ENCODE measurements at regions not wholly inside any gene's neighbourhood (a gene's known extent, or its start where the extent isn't known, plus 50 kb on each side); places are given as distances from the start of the nearest gene placed in this dataset.
"Not testable (repeated sequence)": the region's sequence is repeated elsewhere in the genome, so short reads cannot be mapped to it uniquely, and the experiment has no call there.

DNA sequence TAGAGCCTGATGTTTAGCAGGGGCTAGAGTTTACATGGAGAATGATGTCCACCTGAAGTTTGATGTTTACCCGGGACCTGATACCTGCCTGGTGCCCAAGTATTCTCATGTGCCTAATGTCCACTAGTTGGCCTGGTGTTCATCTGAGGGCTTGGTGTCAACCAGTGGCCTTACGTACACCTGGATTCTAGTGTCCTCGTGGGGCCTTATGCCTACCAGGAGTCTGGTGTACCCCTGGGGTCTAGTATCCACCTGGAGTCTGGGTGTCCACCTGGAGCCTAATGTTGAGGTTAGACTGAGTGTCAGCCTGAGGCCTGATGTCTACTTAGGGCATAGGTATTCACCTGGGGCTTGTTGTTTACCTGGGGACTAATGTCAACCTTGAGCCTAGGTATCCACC lies 195.7 kb downstream of the POTEM start:
- POLR2A ChIA-PET; intact Hi-C loops (cut with DNase I, micrococcal nuclease); DNase-seq; H3K27ac Mint-ChIP-seq; H3K27me3 Mint-ChIP-seq; ATAC-seq; H3K36me3 Mint-ChIP-seq (ENCODE audit: low read depth); CTCF ChIA-PET; H3K4me1 Mint-ChIP-seq; H3K9me3 Mint-ChIP-seq (ENCODE audit: low read depth); H3K4me3 Mint-ChIP-seq: not testable (repeated sequence)

DNA sequence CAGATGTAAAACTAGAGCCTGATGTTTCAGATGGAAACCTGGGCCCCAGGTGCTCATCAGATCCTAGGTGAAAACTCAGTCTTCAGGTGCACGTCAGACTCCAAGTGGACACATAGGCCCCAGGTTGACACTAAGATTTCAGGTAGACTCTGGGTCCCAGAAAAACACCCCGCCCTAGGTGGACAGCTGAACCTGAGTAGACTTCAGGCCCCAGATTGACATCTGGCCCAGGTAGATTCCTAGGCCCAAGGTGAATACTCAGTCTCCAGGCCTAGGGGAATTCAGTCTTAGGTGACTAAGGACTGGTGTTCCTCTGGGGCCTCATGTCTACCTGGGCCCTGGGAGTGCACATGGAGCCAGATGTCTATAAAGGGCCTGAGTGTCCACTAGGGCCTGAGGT lies 196.7 kb downstream of the POTEM start:
- POLR2A ChIA-PET; H3K27me3 Mint-ChIP-seq; H3K4me1 Mint-ChIP-seq; CTCF ChIA-PET; H3K4me3 Mint-ChIP-seq; intact Hi-C loops (cut with DNase I, micrococcal nuclease); H3K36me3 Mint-ChIP-seq (ENCODE audit: low read depth); H3K9me3 Mint-ChIP-seq (ENCODE audit: low read depth); H3K27ac Mint-ChIP-seq; ATAC-seq; DNase-seq: not testable (repeated sequence)

DNA sequence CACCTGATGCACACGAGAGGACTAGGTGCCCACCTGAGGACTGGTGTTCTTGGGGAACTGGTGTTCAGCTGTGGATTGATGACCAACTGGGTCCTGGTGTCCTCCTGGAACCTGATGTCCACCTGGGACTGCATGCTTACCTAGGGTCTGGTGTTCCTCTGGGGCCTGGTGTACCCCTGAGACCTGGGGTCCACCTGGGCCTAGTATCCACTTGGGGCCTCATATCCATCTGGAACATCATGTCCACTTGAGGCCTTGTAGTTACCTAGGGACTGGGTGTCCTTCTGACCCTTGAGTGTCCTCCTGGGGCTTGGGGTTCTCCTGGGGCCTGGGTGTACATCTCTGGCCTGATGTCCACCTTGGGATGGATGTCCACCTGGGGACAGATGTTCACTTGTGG lies 197.2 kb downstream of the POTEM start:
- H3K4me3 Mint-ChIP-seq; DNase-seq; intact Hi-C loops (cut with DNase I, micrococcal nuclease); CTCF ChIA-PET; H3K27me3 Mint-ChIP-seq; H3K4me1 Mint-ChIP-seq; POLR2A ChIA-PET; H3K36me3 Mint-ChIP-seq (ENCODE audit: low read depth); H3K27ac Mint-ChIP-seq; ATAC-seq; H3K9me3 Mint-ChIP-seq (ENCODE audit: low read depth): not testable (repeated sequence)

DNA sequence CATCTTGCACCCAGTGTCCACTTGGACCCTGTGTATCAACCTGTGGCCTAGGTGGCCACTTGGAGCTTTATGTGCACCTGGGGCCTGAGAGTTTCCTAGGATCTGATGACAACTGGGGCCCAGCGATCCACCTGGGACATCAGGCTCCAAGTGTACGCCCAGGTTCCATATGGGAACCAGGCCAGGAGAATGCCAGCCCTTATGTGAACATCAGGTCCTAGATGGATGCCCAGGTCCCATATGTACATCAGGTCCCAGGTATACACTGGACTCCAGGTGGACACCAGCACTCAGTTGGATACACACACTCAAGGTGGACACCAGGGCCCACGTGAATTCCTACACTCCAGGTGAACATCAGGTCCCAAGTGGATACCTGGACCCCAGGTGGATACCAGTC lies 198.8 kb downstream of the POTEM start:
- H3K4me3 Mint-ChIP-seq; DNase-seq; H3K27me3 Mint-ChIP-seq; H3K9me3 Mint-ChIP-seq (ENCODE audit: low read depth); intact Hi-C loops (cut with DNase I, micrococcal nuclease); CTCF ChIA-PET; POLR2A ChIA-PET; H3K4me1 Mint-ChIP-seq; ATAC-seq; H3K27ac Mint-ChIP-seq; H3K36me3 Mint-ChIP-seq (ENCODE audit: low read depth): not testable (repeated sequence)

DNA sequence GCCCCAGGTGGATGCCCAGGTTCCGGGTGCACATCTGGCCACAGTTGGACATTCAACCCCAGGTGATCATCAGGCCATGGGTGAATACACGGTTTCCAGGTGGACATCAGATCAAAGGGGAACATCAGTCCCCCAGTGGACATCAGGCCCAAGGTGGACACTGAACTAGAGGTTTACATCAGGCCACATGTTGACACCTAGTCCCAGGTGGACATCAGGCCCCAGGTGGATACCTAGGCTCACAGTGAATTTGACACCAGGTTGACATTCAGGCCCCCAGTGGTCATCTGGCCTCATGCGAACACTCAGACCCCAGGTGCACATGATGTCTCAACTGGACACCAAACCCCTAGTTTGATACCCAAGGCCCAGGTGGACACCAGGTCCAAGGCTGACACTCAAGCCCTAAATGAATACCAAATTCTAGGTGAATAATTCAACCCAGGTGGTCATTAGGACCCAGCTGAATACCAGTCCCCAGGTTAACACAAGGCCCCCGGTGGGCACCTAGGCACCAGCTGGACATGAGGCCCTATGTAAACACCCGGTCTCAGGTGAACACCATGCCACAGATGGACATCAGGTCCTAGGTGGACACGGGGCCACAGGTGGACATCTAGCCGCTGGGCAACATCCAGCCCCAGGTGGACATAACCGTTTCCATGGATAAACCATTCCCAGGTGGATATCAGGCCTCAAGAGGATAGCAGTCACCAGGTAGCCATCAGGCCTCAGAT lies 200.4 kb downstream of the POTEM start:
- CTCF ChIA-PET; H3K4me1 Mint-ChIP-seq; ATAC-seq; POLR2A ChIA-PET; H3K27ac Mint-ChIP-seq; DNase-seq; H3K36me3 Mint-ChIP-seq (ENCODE audit: low read depth); H3K9me3 Mint-ChIP-seq (ENCODE audit: low read depth); H3K27me3 Mint-ChIP-seq; intact Hi-C loops (cut with DNase I, micrococcal nuclease); H3K4me3 Mint-ChIP-seq: not testable (repeated sequence)

DNA sequence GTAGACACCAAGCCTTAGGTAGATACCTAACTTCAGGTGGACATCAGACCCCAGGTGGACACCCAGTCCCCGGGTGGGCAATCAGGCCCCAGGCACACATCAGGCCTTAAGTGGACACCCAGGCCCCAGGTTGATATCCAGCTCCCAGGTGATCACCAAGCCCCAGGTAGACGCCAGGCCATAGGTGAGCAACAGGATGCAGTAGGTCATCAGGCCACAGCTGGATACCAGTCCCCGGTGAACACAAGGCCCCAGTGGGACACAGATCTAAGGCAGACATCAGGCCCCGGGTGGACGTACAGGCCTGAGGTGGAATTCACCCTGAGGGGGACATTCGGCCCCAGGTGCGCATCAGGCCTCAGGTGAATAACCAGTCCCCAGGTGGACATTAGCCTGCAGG lies 201.0 kb downstream of the POTEM start:
- H3K9me3 Mint-ChIP-seq (ENCODE audit: low read depth); H3K36me3 Mint-ChIP-seq (ENCODE audit: low read depth); H3K4me3 Mint-ChIP-seq; DNase-seq; H3K27ac Mint-ChIP-seq; intact Hi-C loops (cut with DNase I, micrococcal nuclease); H3K27me3 Mint-ChIP-seq; H3K4me1 Mint-ChIP-seq; POLR2A ChIA-PET; CTCF ChIA-PET; ATAC-seq: not testable (repeated sequence)

DNA sequence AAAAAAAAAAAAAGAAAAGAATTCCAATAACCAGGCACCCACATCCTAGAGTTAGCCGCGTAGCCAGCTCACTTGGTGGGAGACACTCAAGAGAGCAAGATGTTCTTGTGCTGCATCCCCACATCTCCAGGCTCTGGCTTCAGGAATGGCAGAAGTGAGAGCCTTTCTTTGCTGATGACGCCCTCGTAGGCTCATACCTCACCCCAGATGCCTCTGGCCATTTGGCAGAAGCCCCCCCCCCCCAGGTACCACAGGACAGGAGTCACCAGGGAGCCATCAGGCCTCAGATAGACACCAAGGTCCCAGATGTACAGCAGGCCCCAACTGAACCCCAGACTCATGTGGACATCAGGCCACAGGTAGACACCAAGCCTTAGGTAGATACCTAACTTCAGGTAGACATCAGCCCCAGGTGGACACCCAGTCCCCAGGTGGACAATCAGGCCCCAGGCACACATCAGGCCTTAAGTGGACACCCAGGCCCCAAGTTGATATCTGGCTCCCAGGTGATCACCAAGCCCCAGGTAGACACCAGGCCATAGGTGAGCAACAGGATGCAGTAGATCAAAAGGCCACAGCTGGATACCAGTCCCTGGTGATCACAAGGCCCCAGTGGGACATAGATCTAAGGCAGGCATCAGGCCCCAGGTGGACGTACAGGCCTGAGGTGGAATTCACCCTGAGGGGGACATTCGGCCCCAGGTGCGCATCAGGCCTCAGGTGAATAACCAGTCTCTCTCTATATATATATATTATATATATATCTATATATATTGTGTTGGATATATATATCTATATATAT lies 202.5 kb downstream of the POTEM start:
- DNase-seq; intact Hi-C loops (cut with DNase I, micrococcal nuclease); H3K27ac Mint-ChIP-seq; ATAC-seq; H3K9me3 Mint-ChIP-seq (ENCODE audit: low read depth); H3K4me3 Mint-ChIP-seq; H3K36me3 Mint-ChIP-seq (ENCODE audit: low read depth); H3K27me3 Mint-ChIP-seq; CTCF ChIA-PET; H3K4me1 Mint-ChIP-seq; POLR2A ChIA-PET: not testable (repeated sequence)

DNA sequence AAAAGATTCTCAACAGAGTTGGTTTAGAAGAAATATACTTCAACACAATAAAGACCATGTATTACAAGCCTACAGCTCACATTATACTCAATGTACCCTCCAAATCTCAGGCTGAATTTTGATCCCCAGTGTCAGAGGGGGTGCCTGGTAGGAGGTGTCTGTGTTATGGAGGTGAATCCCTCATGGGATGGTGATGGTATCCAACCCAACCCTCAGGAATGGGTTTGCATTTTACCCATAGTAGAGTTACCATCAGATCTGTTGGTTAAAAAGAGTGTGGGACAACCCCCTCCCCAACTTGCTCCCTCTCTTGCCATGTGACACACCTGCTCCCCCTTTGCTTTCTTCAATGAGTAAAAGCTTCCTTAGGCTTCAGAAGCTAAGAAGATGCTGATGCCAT lies 205.5 kb downstream of the POTEM start:
- H3K27me3 Mint-ChIP-seq; POLR2A ChIA-PET; ATAC-seq; CTCF ChIA-PET; H3K36me3 Mint-ChIP-seq (ENCODE audit: low read depth); intact Hi-C loops (cut with DNase I, micrococcal nuclease); H3K27ac Mint-ChIP-seq; H3K4me3 Mint-ChIP-seq; H3K4me1 Mint-ChIP-seq; DNase-seq; H3K9me3 Mint-ChIP-seq (ENCODE audit: low read depth): not testable (repeated sequence)

DNA sequence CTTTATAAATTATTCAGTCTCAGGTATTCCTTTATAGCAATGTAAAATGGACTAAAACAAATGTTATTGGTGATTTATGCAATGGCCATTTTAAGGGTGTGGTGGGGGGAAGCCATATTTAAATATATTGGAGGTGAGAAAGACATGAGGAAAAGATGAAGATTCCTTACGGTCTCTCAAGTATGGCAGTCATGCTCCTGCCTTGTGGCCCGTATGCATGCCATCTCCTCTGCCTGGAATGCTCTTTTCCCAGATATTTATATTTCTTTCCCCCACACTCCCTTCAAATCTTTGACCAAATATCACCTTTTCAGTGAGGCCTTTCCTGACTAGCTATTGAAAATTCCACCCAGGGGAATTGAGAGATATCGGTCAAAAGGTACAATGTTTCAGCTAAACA lies 206.0 kb downstream of the POTEM start:
- H3K4me1 Mint-ChIP-seq; CTCF ChIA-PET; intact Hi-C loops (cut with DNase I, micrococcal nuclease); H3K4me3 Mint-ChIP-seq; H3K9me3 Mint-ChIP-seq (ENCODE audit: low read depth); H3K27ac Mint-ChIP-seq; H3K36me3 Mint-ChIP-seq (ENCODE audit: low read depth); ATAC-seq; POLR2A ChIA-PET; H3K27me3 Mint-ChIP-seq; DNase-seq: not testable (repeated sequence)

DNA sequence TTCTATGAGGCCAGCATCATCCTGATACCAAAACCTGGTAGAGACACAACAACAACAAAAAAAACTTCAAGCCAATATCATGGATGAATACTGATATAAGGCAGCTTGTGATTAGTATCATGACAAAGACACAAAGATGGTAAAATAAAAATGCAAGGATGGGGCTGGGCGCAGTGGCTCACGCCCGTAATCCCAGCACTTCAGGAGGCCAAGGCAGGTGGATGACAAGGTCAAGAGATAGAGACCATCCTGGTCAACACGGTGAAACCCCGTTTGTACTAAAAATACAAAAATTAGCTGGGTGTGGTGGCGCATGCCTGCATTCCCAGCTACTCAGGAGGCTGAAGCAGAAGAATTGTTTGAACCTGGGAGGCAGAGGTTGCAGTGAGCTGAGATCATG lies 210.2 kb downstream of the POTEM start:
- H3K4me1 Mint-ChIP-seq; ATAC-seq; intact Hi-C loops (cut with DNase I, micrococcal nuclease); POLR2A ChIA-PET; CTCF ChIA-PET; DNase-seq; H3K4me3 Mint-ChIP-seq; H3K27ac Mint-ChIP-seq; H3K9me3 Mint-ChIP-seq (ENCODE audit: low read depth); H3K27me3 Mint-ChIP-seq; H3K36me3 Mint-ChIP-seq (ENCODE audit: low read depth): not testable (repeated sequence)

DNA sequence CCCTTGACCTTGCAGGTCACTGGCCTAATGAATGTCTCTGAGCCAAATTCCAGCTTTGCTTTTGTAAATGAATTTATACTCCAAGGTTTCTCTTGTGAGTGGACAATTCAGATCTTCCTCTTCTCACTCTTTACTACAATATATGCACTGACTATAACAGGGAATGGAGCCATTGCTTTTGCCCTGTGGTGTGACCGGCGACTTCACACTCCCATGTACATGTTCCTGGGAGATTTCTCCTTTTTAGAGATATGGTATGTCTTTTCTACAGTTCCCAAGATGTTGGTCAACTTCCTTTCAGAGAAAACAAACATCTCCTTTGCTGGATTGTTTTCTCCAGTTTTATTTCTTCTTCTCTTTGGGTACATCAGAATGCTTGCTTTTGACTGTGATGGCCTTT lies 213.1 kb downstream of the POTEM start:
- H3K4me3 Mint-ChIP-seq; DNase-seq; H3K4me1 Mint-ChIP-seq; CTCF ChIA-PET; H3K9me3 Mint-ChIP-seq (ENCODE audit: low read depth); intact Hi-C loops (cut with DNase I, micrococcal nuclease); POLR2A ChIA-PET; H3K27me3 Mint-ChIP-seq; ATAC-seq; H3K27ac Mint-ChIP-seq; H3K36me3 Mint-ChIP-seq (ENCODE audit: low read depth): not testable (repeated sequence)

DNA sequence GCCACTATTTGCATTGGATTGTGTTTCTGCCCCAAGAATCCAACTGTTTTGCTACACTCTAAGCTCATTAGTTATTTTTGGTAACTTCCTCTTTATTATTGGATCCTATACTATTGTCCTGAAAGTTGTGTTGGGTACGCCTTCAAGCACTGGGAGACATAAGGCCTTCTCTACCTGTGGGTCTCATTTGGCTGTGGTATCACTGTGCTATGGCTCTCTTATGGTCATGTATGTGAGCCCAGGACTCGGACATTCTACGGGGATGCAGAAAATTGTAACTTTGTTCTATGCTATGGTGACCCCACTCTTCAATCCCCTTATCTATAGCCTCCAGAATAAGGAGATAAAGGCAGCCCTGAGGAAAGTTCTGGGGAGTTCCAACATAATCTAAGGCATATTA lies 213.6 kb downstream of the POTEM start:
- not testable (repeated sequence) for H3K27ac Mint-ChIP-seq, H3K4me3 Mint-ChIP-seq

More for the DNA sequence above, 213.6 kb downstream of the POTEM start:
- CTCF ChIA-PET; H3K27me3 Mint-ChIP-seq; intact Hi-C loops (cut with DNase I, micrococcal nuclease); DNase-seq; H3K9me3 Mint-ChIP-seq (ENCODE audit: low read depth); ATAC-seq; H3K4me1 Mint-ChIP-seq; H3K36me3 Mint-ChIP-seq (ENCODE audit: low read depth); POLR2A ChIA-PET: not testable (repeated sequence)
